ENCODE measurements at regions not wholly inside any gene's neighbourhood (a gene's known extent, or its start where the extent isn't known, plus 50 kb on each side); places are given as distances from the start of the nearest gene placed in this dataset.

GRCh38 chr18:25923193-25923592 lies 167.2 kb downstream of the SS18 start:
- no peaks in the 10 kb centered on the region for H3K27me3 ChIP-seq (ENCODE audit: insufficient read depth, low read length)
- H3K79me2 ChIP-seq (ENCODE audit: insufficient read depth, low read length), result no peaks in the 10 kb centered on the region
- no peak for ATAC-seq
- no peaks in the 10 kb centered on the region for H3K9me3 ChIP-seq (ENCODE audit: control insufficient read depth in 1 of 2, insufficient read depth in 1 of 2, low read depth in 1 of 2, low read length in 2 of 2)
- no peak for DNase-seq (ENCODE audit: low read depth, low spot score)
- no peak overlapping the region for H2AFZ ChIP-seq (ENCODE audit: low read depth, low read length, poor library complexity, severe bottlenecking)
- POLR2A ChIA-PET, result no interaction called here
- no peaks in the 10 kb centered on the region for H3K36me3 ChIP-seq (ENCODE audit: control insufficient read depth in 1 of 2, insufficient read depth in 2 of 2, low read length in 2 of 2)
- CTCF ChIA-PET, result no interaction called here
- no peaks in the 10 kb centered on the region for H4K20me1 ChIP-seq (ENCODE audit: insufficient read depth)
- TF ChIP-seq ZBTB33 (IDR thresholded peaks at IDR 0.05; ENCODE audit: extremely low read depth, insufficient replicate concordance, low read length) (no peak), EZH2 (IDR thresholded peaks at IDR 0.05) (no peak), CBX3 (IDR thresholded peaks at IDR 0.05; ENCODE audit: low read depth) (no peak), JUND (IDR thresholded peaks at IDR 0.05) (no peak), POLR2AphosphoS5 (IDR thresholded peaks at IDR 0.05; ENCODE audit: low read depth, low read length) (no peak), ELF1 (IDR thresholded peaks at IDR 0.05; ENCODE audit: borderline replicate concordance, low read depth) (no peak), ZNF274 (IDR thresholded peaks at IDR 0.05; ENCODE audit: low read depth, low read length) (no peak)
- no peak overlapping the region for H3K4me2 ChIP-seq (ENCODE audit: low read length)
- H3K9ac ChIP-seq (ENCODE audit: low read length), result no peak overlapping the region
- no peak overlapping the region for H3K27ac ChIP-seq (ENCODE audit: low read depth, low read length)
- H3K4me3 ChIP-seq (replicated peaks in 1 of 2; ENCODE audit: low read depth in 1 of 2, low read length in 2 of 2), result no peak overlapping the region
- BruUV-seq (replicated peaks), result no TSS peak
- no peaks in the 10 kb centered on the region for H3K9me2 ChIP-seq (ENCODE audit: insufficient read depth)
- peaks cover 0 to 4% of the 10 kb centered on the region in 2 experiments; a peak in 1 of 4 replicates for H3K4me1 ChIP-seq (ENCODE audit: control insufficient read depth in 1 of 2, insufficient read depth in 2 of 2, low read length in 2 of 2)
- RAD21 ChIA-PET (ENCODE audit: low non-redundant PET in 1 of 2, low total read pairs in 2 of 2, uncharacterized antibody in 2 of 2, unreplicated experiment in 2 of 2), result no interaction called here
- intact Hi-C loops (cut with micrococcal nuclease), result loop anchor here (5.0 to 10.0 kb wide), 3 partner anchors 92 to 462 kb away; no protein-coding TSS in a partner anchor

All from HCT116 (cell line).